Mesothelial cell of epicardium (in vitro differentiated cells): ENCODE measurements at regions not wholly inside any gene's neighbourhood (a gene's known extent, or its start where the extent isn't known, plus 50 kb on each side); places are given as distances from the start of the nearest gene placed in this dataset.

Experiments used
- DNase-seq, 2 experiments: peaks; one replicate each; pipeline ENCODE4 v3.0.0; 2021; ENCODE audit warnings: low spot score in 2 of 2; ENCODE audit not compliant: unreplicated experiment in 2 of 2
- H3K27ac Mint-ChIP-seq: 2 replicates; pipeline ENCODE4 v1.8.0; 2021; ENCODE audit warnings: mixed read lengths
- H3K27me3 Mint-ChIP-seq: 2 replicates; pipeline ENCODE4 v1.8.0; 2021; ENCODE audit warnings: low read depth, mixed read lengths
- H3K36me3 Mint-ChIP-seq: 2 replicates; pipeline ENCODE4 v1.8.0; 2021; ENCODE audit warnings: mixed read lengths
- H3K4me1 Mint-ChIP-seq: 2 replicates; pipeline ENCODE4 v1.8.0; 2021; ENCODE audit warnings: mixed read lengths
- H3K4me3 Mint-ChIP-seq: 2 replicates; pipeline ENCODE4 v1.8.0; 2021; ENCODE audit warnings: mild to moderate bottlenecking, moderate library complexity, mixed read lengths
- H3K9me3 Mint-ChIP-seq: 2 replicates; pipeline ENCODE4 v1.8.0; 2021; ENCODE audit warnings: mixed read lengths
- CTCF ChIP-seq: fragments of 200-600 bp; sonication (generic); IDR thresholded peaks from one replicate; pipeline ENCODE4 v1.5.0; 2021; ENCODE audit warnings: antibody characterized with exemption; ENCODE audit not compliant: unreplicated experiment

- Mint-ChIP-seq H3K4me1 (peaks cover 8% of the 10 kb centered on the region), H3K4me3 (no peak overlapping the region), H3K9me3 (no peaks in the 10 kb centered on the region), H3K36me3 (no peaks in the 10 kb centered on the region), H3K27me3 (no peaks in the 10 kb centered on the region), H3K27ac (no peak overlapping the region)
- no peak for DNase-seq
- no peak for TF ChIP-seq CTCF
These were observed 188.0 kb upstream of the ADCY2 start for GRCh38 chr5:7207979-7208378.

GRCh38 chr5:7208938-7209337 lies 187.0 kb upstream of the ADCY2 start:
- no peak overlapping the region for H3K27ac Mint-ChIP-seq
- peaks cover 8% of the 10 kb centered on the region for H3K4me1 Mint-ChIP-seq
- H3K27me3 Mint-ChIP-seq: no peaks in the 10 kb centered on the region
- H3K36me3 Mint-ChIP-seq: no peaks in the 10 kb centered on the region
- H3K9me3 Mint-ChIP-seq: no peaks in the 10 kb centered on the region
- DNase-seq: no peak
- H3K4me3 Mint-ChIP-seq: no peak overlapping the region
- no peak for TF ChIP-seq CTCF

GRCh38 chr5:7209658-7210057 lies 186.3 kb upstream of the ADCY2 start:
- Mint-ChIP-seq H3K4me3 (no peak overlapping the region), H3K36me3 (no peaks in the 10 kb centered on the region), H3K4me1 (peaks cover 8% of the 10 kb centered on the region), H3K9me3 (no peaks in the 10 kb centered on the region), H3K27ac (peak overlapping the region; percentile 72), H3K27me3 (no peaks in the 10 kb centered on the region)
- no peak for DNase-seq
- TF ChIP-seq CTCF: no peak

GRCh38 chr5:7210549-7210948 lies 185.4 kb upstream of the ADCY2 start:
- Mint-ChIP-seq H3K27ac (no peak overlapping the region), H3K4me1 (peaks cover 8% of the 10 kb centered on the region)
- no peak for TF ChIP-seq CTCF

GRCh38 chr5:7213525-7213924 lies 182.4 kb upstream of the ADCY2 start:
- peaks cover 8% of the 10 kb centered on the region for H3K4me1 Mint-ChIP-seq
- H3K27me3 Mint-ChIP-seq: peaks cover 17% of the 10 kb centered on the region
- H3K9me3 Mint-ChIP-seq: no peaks in the 10 kb centered on the region
- TF ChIP-seq CTCF: no peak
- no peaks in the 10 kb centered on the region for H3K36me3 Mint-ChIP-seq
- no peak for DNase-seq
- no peak overlapping the region for H3K4me3 Mint-ChIP-seq
- H3K27ac Mint-ChIP-seq: no peak overlapping the region

More at GRCh38 chr5:7210549-7210948, 185.4 kb upstream of the ADCY2 start:
- Mint-ChIP-seq H3K9me3 (no peaks in the 10 kb centered on the region), H3K4me3 (no peak overlapping the region), H3K27me3 (no peaks in the 10 kb centered on the region), H3K36me3 (no peaks in the 10 kb centered on the region)
- no peak for DNase-seq

GRCh38 chr5:7214906-7215416 lies 181.0 kb upstream of the ADCY2 start:
- Mint-ChIP-seq H3K9me3 (no peaks in the 10 kb centered on the region), H3K4me1 (no peaks in the 10 kb centered on the region), H3K4me3 (no peak overlapping the region), H3K27ac (no peak overlapping the region), H3K27me3 (peaks cover 17% of the 10 kb centered on the region), H3K36me3 (no peaks in the 10 kb centered on the region)
- no peak for TF ChIP-seq CTCF
- no peak for DNase-seq
